ENCODE measurements at regions not wholly inside any gene's neighbourhood (a gene's known extent, or its start where the extent isn't known, plus 50 kb on each side); places are given as distances from the start of the nearest gene placed in this dataset.

GRCh38 chr7:115145512-115145911 lies 223.6 kb downstream of the MDFIC start:
- Histone ChIP-seq H2AFZ (ENCODE audit: low read length) (no peak overlapping the region), H3K4me1 (ENCODE audit: insufficient read depth, low read length, severe bottlenecking) (no peaks in the 10 kb centered on the region), H3K9me2 (ENCODE audit: low read depth, low read length) (no peaks in the 10 kb centered on the region), H3K36me3 (ENCODE audit: insufficient read depth, low read length) (no peaks in the 10 kb centered on the region), H3K79me2 (ENCODE audit: insufficient read depth, low read length) (no peaks in the 10 kb centered on the region), H3K9ac (ENCODE audit: low read length) (no peak overlapping the region), H3F3A (ENCODE audit: insufficient read depth, low read length) (no peaks in the 10 kb centered on the region), H3K27me3 (ENCODE audit: insufficient read depth, low read length) (no peaks in the 10 kb centered on the region), H3K4me3 (ENCODE audit: low read depth, low read length, poor library complexity, severe bottlenecking) (no peak overlapping the region), H4K20me1 (ENCODE audit: insufficient read depth, low read length) (no peaks in the 10 kb centered on the region), H3K27ac (ENCODE audit: low read depth, low read length, poor library complexity, severe bottlenecking) (no peak overlapping the region), H3K4me2 (ENCODE audit: low read length) (no peak overlapping the region), H3K9me3 (ENCODE audit: low read length) (no peaks in the 10 kb centered on the region)
- TF ChIP-seq, protein P1, sequence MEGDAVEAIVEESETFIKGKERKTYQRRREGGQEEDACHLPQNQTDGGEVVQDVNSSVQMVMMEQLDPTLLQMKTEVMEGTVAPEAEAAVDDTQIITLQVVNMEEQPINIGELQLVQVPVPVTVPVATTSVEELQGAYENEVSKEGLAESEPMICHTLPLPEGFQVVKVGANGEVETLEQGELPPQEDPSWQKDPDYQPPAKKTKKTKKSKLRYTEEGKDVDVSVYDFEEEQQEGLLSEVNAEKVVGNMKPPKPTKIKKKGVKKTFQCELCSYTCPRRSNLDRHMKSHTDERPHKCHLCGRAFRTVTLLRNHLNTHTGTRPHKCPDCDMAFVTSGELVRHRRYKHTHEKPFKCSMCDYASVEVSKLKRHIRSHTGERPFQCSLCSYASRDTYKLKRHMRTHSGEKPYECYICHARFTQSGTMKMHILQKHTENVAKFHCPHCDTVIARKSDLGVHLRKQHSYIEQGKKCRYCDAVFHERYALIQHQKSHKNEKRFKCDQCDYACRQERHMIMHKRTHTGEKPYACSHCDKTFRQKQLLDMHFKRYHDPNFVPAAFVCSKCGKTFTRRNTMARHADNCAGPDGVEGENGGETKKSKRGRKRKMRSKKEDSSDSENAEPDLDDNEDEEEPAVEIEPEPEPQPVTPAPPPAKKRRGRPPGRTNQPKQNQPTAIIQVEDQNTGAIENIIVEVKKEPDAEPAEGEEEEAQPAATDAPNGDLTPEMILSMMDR (IDR thresholded peaks at IDR 0.05; ENCODE audit: low read length) = no peak
- TF ChIP-seq EZH2 (IDR thresholded peaks at IDR 0.05; ENCODE audit: borderline replicate concordance, low read length) = no peak

- Histone ChIP-seq H2AFZ (ENCODE audit: low read length) (no peak overlapping the region), H3K4me2 (ENCODE audit: low read length) (no peak overlapping the region), H3F3A (ENCODE audit: insufficient read depth, low read length) (no peaks in the 10 kb centered on the region), H3K27ac (ENCODE audit: low read depth, low read length, poor library complexity, severe bottlenecking) (no peak overlapping the region), H3K9ac (ENCODE audit: low read length) (no peak overlapping the region), H3K36me3 (ENCODE audit: insufficient read depth, low read length) (no peaks in the 10 kb centered on the region), H3K27me3 (ENCODE audit: insufficient read depth, low read length) (no peaks in the 10 kb centered on the region), H3K9me3 (ENCODE audit: low read length) (no peaks in the 10 kb centered on the region), H3K79me2 (ENCODE audit: insufficient read depth, low read length) (no peaks in the 10 kb centered on the region), H3K9me2 (ENCODE audit: low read depth, low read length) (no peaks in the 10 kb centered on the region), H4K20me1 (ENCODE audit: insufficient read depth, low read length) (no peaks in the 10 kb centered on the region), H3K4me3 (ENCODE audit: low read depth, low read length, poor library complexity, severe bottlenecking) (no peak overlapping the region), H3K4me1 (ENCODE audit: insufficient read depth, low read length, severe bottlenecking) (no peaks in the 10 kb centered on the region)
- TF ChIP-seq, protein P1 (IDR thresholded peaks at IDR 0.05; ENCODE audit: low read length) = no peak
- no peak for TF ChIP-seq EZH2 (IDR thresholded peaks at IDR 0.05; ENCODE audit: borderline replicate concordance, low read length)
These were observed 215.9 kb downstream of the MDFIC start for GRCh38 chr7:115137816-115138215.

DNA sequence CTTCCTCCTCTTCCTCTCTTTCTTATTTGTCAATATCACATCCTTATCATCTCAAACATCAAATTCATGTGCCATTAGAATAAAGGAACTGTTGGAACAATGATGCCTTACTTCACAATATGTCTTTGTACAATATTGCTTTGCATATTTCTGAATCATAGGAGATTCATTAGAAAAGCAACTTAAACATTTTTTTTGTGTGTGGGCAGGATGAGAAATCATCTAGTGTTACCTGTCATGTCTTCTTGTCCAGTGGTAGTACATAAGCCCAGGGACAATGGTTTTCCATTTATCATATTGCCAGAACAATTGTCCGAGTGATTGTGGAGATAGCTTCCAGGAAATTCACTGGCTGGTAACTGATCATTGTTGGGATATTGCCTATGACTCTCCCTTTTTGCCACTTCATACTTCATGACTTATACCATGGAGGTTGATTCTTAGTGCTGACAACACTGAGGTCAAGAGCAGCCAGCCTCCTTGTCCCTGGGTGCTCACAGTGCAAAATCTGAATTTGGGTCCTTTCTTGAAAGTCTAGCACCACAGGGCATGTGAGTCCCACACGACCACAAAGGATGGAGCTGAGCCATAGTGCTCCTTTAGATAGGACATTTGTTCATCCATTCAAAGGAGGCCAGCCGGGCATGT lies 215.0 kb downstream of the MDFIC start:
- Histone ChIP-seq H3K4me3 (ENCODE audit: low read depth, low read length, poor library complexity, severe bottlenecking) (no peak overlapping the region), H2AFZ (ENCODE audit: low read length) (no peak overlapping the region), H3K27me3 (ENCODE audit: insufficient read depth, low read length) (no peaks in the 10 kb centered on the region), H3F3A (ENCODE audit: insufficient read depth, low read length) (no peaks in the 10 kb centered on the region), H4K20me1 (ENCODE audit: insufficient read depth, low read length) (no peaks in the 10 kb centered on the region), H3K4me1 (ENCODE audit: insufficient read depth, low read length, severe bottlenecking) (no peaks in the 10 kb centered on the region), H3K9me2 (ENCODE audit: low read depth, low read length) (no peaks in the 10 kb centered on the region), H3K27ac (ENCODE audit: low read depth, low read length, poor library complexity, severe bottlenecking) (no peak overlapping the region), H3K9ac (ENCODE audit: low read length) (no peak overlapping the region), H3K36me3 (ENCODE audit: insufficient read depth, low read length) (no peaks in the 10 kb centered on the region), H3K4me2 (ENCODE audit: low read length) (no peak overlapping the region), H3K9me3 (ENCODE audit: low read length) (no peaks in the 10 kb centered on the region), H3K79me2 (ENCODE audit: insufficient read depth, low read length) (no peaks in the 10 kb centered on the region)
- no peak for TF ChIP-seq EZH2 (IDR thresholded peaks at IDR 0.05; ENCODE audit: borderline replicate concordance, low read length)
- TF ChIP-seq, protein P1 (IDR thresholded peaks at IDR 0.05; ENCODE audit: low read length) = no peak

All from OCI-LY1 (cell line).